GM06990 (cell line): ENCODE measurements at regions not wholly inside any gene's neighbourhood (a gene's known extent, or its start where the extent isn't known, plus 50 kb on each side); places are given as distances from the start of the nearest gene placed in this dataset.
"Not testable (repeated sequence)": the region's sequence is repeated elsewhere in the genome, so short reads cannot be mapped to it uniquely, and the experiment has no call there.

ENCODE experiments used
- DNase-seq: peaks from one replicate; pipeline ENCODE4 v3.0.0-alpha.2; 2011; ENCODE audit not compliant: insufficient read length; ENCODE audit errors: extremely low read depth
- H3K27me3 ChIP-seq: replicated peaks from 2 replicates; pipeline ENCODE4 v1.6.0; 2011; ENCODE audit warnings: low read length; ENCODE audit not compliant: control insufficient read depth, insufficient read depth
- H3K36me3 ChIP-seq: 2 replicates; pipeline ENCODE4 v1.5.1; 2011; ENCODE audit warnings: low read length; ENCODE audit not compliant: control insufficient read depth, insufficient read depth
- H3K4me3 ChIP-seq: replicated peaks from 2 replicates; pipeline ENCODE4 v1.5.1; 2011; ENCODE audit warnings: low read depth, mild to moderate bottlenecking, control low read depth, low read length
- TF ChIP-seq, protein P1 (sequence below): IDR thresholded peaks from 2 replicates; pipeline ENCODE4 v1.5.1; 2011; ENCODE audit warnings: low read length, control low read depth, mild to moderate bottlenecking, inconsistent platforms; ENCODE audit not compliant: insufficient read depth, poor library complexity, severe bottlenecking

DNA sequence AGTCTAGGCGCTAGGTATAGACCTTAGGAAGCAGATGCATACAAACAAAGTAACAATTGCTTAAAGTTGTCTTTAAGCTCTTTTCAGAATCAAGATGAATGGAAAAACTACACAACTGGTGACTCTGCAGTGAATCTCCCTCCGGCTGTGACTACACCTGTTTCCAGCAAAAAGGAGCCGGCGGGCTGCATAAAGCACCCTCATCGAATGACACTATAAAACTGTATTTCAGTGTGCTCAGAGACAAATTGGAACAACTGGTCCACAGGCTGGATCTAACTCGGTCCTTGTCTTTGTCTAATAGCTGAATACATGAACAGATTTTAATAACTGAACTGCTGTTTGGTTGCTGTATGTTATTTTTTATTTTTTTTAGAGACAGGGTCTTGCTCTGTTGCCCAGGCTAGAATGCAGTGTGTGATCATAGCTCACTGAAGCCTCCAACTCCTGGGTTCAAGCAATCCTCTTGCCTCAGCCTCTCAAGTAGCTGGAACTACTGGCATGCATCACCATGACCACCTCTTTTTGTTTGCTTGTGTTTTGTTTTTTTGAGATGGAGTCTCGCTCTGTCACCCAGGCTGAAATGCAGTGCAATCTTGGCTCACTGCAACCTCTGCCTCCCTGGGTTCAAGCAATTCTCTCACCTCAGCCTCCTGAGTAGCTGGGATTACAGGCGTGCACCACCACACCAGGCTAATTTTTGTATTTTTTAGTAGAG, 64.2 kb upstream of the SVIL start:
- no peaks in the 10 kb centered on the region for H3K27me3 ChIP-seq
- no peak overlapping the region for H3K4me3 ChIP-seq
- no peaks in the 10 kb centered on the region for H3K36me3 ChIP-seq
- no peak for DNase-seq
- TF ChIP-seq, protein P1, sequence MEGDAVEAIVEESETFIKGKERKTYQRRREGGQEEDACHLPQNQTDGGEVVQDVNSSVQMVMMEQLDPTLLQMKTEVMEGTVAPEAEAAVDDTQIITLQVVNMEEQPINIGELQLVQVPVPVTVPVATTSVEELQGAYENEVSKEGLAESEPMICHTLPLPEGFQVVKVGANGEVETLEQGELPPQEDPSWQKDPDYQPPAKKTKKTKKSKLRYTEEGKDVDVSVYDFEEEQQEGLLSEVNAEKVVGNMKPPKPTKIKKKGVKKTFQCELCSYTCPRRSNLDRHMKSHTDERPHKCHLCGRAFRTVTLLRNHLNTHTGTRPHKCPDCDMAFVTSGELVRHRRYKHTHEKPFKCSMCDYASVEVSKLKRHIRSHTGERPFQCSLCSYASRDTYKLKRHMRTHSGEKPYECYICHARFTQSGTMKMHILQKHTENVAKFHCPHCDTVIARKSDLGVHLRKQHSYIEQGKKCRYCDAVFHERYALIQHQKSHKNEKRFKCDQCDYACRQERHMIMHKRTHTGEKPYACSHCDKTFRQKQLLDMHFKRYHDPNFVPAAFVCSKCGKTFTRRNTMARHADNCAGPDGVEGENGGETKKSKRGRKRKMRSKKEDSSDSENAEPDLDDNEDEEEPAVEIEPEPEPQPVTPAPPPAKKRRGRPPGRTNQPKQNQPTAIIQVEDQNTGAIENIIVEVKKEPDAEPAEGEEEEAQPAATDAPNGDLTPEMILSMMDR = no peak

DNA sequence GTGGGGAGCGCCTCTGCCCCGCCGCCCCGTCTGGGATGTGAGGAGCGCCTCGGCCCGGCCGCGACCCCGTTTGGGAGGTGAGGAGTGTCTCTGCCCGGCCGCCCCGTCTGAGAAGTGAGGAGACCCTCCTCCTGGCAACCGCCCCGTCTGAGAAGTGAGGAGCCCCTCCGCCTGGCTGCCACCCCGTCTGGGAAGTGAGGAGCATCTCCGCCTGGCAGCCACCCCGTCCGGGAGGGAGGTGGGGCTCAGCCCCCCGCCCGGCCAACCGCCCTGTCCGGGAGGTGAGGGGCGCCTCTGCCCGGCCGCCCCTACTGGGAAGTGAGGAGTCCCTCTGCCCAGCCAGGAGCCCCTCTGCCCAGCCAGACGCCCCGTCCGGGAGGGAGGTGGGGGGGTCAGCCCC, 61.8 kb upstream of the SVIL start:
- not testable (repeated sequence) for H3K36me3 ChIP-seq, DNase-seq, H3K4me3 ChIP-seq, H3K27me3 ChIP-seq

- Histone ChIP-seq H3K36me3 (no peaks in the 10 kb centered on the region), H3K27me3 (no peaks in the 10 kb centered on the region), H3K4me3 (no peak overlapping the region)
- TF ChIP-seq, protein P1 = no peak
- DNase-seq = no peak
These were observed 59.4 kb upstream of the SVIL start for GRCh38 chr10:29694121-29694520.

DNA sequence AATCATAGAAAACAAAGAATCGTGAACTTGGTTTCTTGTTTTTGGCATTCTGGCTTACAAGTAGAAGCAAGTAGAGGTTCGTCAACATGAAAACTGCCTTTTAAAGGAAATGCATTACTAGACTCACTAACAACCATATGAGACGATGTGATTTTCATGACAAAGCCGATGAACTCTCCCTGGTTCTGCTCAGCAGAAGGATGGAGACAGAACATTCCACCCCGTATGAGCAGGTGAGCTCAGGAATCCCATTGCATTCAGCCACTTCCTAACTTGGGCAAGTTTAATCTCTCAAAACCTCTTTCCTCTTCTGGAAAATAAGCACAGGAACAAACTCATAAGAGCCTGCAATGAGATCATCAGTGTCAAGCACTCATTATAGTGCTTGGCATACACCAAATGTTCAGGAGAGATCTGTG, 57.4 kb upstream of the SVIL start:
- Histone ChIP-seq H3K4me3 (no peak overlapping the region), H3K27me3 (no peaks in the 10 kb centered on the region), H3K36me3 (no peaks in the 10 kb centered on the region)
- TF ChIP-seq, protein P1 = no peak
- DNase-seq = no peak

DNA sequence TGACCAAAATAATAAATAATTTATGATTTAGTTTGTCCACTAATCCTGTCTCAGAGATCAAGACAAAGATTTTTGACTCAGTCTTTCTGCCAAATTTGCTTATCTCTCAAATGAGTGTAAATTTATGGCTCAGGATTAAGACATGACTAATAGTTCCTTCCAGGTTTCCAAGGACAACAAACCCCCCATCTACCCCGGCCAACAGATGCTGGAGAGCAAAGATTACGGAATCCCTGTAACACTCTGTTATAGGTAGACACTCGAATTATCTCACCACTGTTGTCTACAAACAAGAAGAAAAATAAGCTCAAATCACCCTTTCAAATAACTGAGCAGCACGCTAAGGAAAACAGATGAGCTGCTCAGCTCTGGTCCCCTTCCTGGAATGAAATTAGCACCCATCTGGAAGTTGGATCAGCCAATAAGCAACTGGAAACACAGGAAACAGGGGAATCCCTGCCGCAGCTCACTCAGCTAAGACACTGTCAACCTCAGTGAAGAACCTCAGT, 56.8 kb upstream of the SVIL start:
- no peaks in the 10 kb centered on the region for H3K27me3 ChIP-seq
- no peak for DNase-seq
- H3K4me3 ChIP-seq = no peak overlapping the region
- TF ChIP-seq, protein P1 = no peak
- no peaks in the 10 kb centered on the region for H3K36me3 ChIP-seq

GRCh38 chr10:29689001-29689400, 54.2 kb upstream of the SVIL start:
- Histone ChIP-seq H3K4me3 (no peak overlapping the region), H3K36me3 (no peaks in the 10 kb centered on the region), H3K27me3 (no peaks in the 10 kb centered on the region)
- TF ChIP-seq, protein P1 = no peak
- DNase-seq = no peak
